ENCODE measurements at regions not wholly inside any gene's neighbourhood (a gene's known extent, or its start where the extent isn't known, plus 50 kb on each side); places are given as distances from the start of the nearest gene placed in this dataset.

GRCh38 chr17:77343031-77343800, 202.4 kb downstream of the SEC14L1 start:
- no peak for DNase-seq

GRCh38 chr17:77344038-77344437, 203.3 kb downstream of the SEC14L1 start:
- no peak for DNase-seq

- DNase-seq: no peak
These were observed 204.6 kb downstream of the SEC14L1 start for GRCh38 chr17:77345260-77345910.

- no peak for DNase-seq
These were observed 206.0 kb downstream of the SEC14L1 start for GRCh38 chr17:77346765-77347164.

- DNase-seq: no peak
These were observed 206.8 kb downstream of the SEC14L1 start for GRCh38 chr17:77347544-77347943.

- no peak for DNase-seq
These were observed 209.4 kb downstream of the SEC14L1 start for GRCh38 chr17:77349976-77350830.

- no peak for DNase-seq
These were observed 211.7 kb downstream of the SEC14L1 start for GRCh38 chr17:77352441-77352840.

GRCh38 chr17:77352996-77353395, 212.2 kb downstream of the SEC14L1 start:
- DNase-seq: no peak

- no peak for DNase-seq
These were observed 213.1 kb downstream of the SEC14L1 start for GRCh38 chr17:77353684-77354419.

- DNase-seq: no peak
These were observed 213.6 kb downstream of the SEC14L1 start for GRCh38 chr17:77354420-77354669.

- no peak for DNase-seq
These were observed 214.1 kb downstream of the SEC14L1 start for GRCh38 chr17:77354670-77355455.

- DNase-seq: no peak
These were observed 215.4 kb downstream of the SEC14L1 start for GRCh38 chr17:77356109-77356689.

GRCh38 chr17:77356690-77357201, 216.0 kb downstream of the SEC14L1 start:
- no peak for DNase-seq

- no peak for DNase-seq
These were observed 218.0 kb downstream of the SEC14L1 start for GRCh38 chr17:77358801-77359200.

GRCh38 chr17:77359236-77359635, 218.5 kb downstream of the SEC14L1 start:
- DNase-seq: no peak

GRCh38 chr17:77361986-77362620, 221.3 kb downstream of the SEC14L1 start:
- DNase-seq: no peak

- DNase-seq: no peak
These were observed 223.1 kb downstream of the SEC14L1 start for GRCh38 chr17:77363821-77364361.

- DNase-seq: no peak
These were observed 223.7 kb downstream of the SEC14L1 start for GRCh38 chr17:77364381-77364911.

- no peak for DNase-seq
These were observed 224.3 kb downstream of the SEC14L1 start for GRCh38 chr17:77364941-77365583.

- DNase-seq: no peak
These were observed 224.9 kb downstream of the SEC14L1 start for GRCh38 chr17:77365584-77366186.

All from NCI-H226 (cell line).